NB4 (cell line): ENCODE measurements at regions not wholly inside any gene's neighbourhood (a gene's known extent, or its start where the extent isn't known, plus 50 kb on each side); places are given as distances from the start of the nearest gene placed in this dataset.

ENCODE experiments used
- DNase-seq: peaks from one replicate; pipeline ENCODE4 v3.0.0; 2010; ENCODE audit warnings: low read depth
- H3K4me3 ChIP-seq: one replicate; pipeline ENCODE4 v1.5.1; 2011; ENCODE audit warnings: mild to moderate bottlenecking, low read depth, low read length, moderate library complexity
- CTCF ChIP-seq: IDR thresholded peaks from one replicate; pipeline ENCODE4 v1.5.1; 2012; ENCODE audit warnings: low read depth, low read length
- MAX ChIP-seq: IDR thresholded peaks from 2 replicates; pipeline ENCODE4 v1.6.1; 2011; ENCODE audit warnings: low read depth, low read length
- MYC ChIP-seq: IDR thresholded peaks from 2 replicates; pipeline ENCODE4 v1.6.1; 2011; ENCODE audit warnings: low read depth, low read length
- POLR2A ChIP-seq: IDR thresholded peaks from 2 replicates; pipeline ENCODE4 v1.6.1; 2011; ENCODE audit warnings: mild to moderate bottlenecking; ENCODE audit not compliant: insufficient read length; ENCODE audit errors: extremely low read depth

- DNase-seq = no peak
- H3K4me3 ChIP-seq = no peak overlapping the region
- TF ChIP-seq CTCF = no peak
- TF ChIP-seq MYC = no peak
- TF ChIP-seq MAX = no peak
- TF ChIP-seq POLR2A = no peak
Measured at GRCh38 chr17:69734656-69735055, 320.2 kb downstream of the MAP2K6 start.

GRCh38 chr17:69735285-69735684, 320.8 kb downstream of the MAP2K6 start:
- TF ChIP-seq MAX = no peak
- no peak for TF ChIP-seq CTCF
- no peak for TF ChIP-seq POLR2A
- no peak for TF ChIP-seq MYC
- no peak overlapping the region for H3K4me3 ChIP-seq
- no peak for DNase-seq

- no peak for DNase-seq
- TF ChIP-seq MYC (no peak), CTCF (no peak), POLR2A (no peak), MAX (no peak)
- no peak overlapping the region for H3K4me3 ChIP-seq
Measured at GRCh38 chr17:69743091-69743490, 328.6 kb downstream of the MAP2K6 start.

GRCh38 chr17:69744512-69745070, 330.1 kb downstream of the MAP2K6 start:
- no peak for TF ChIP-seq POLR2A
- no peak for TF ChIP-seq CTCF
- TF ChIP-seq MYC = no peak
- no peak for TF ChIP-seq MAX
- DNase-seq = no peak
- H3K4me3 ChIP-seq = no peak overlapping the region

- no peak overlapping the region for H3K4me3 ChIP-seq
- TF ChIP-seq MYC = no peak
- no peak for TF ChIP-seq POLR2A
- TF ChIP-seq MAX = no peak
- no peak for TF ChIP-seq CTCF
- DNase-seq = no peak
Measured at GRCh38 chr17:69749911-69750310, 325.1 kb upstream of the KCNJ16 start.
